HG02571 (cell line): ENCODE measurements at regions not wholly inside any gene's neighbourhood (a gene's known extent, or its start where the extent isn't known, plus 50 kb on each side); places are given as distances from the start of the nearest gene placed in this dataset.
"Not testable (repeated sequence)": the region's sequence is repeated elsewhere in the genome, so short reads cannot be mapped to it uniquely, and the experiment has no call there.

Experiments
- ATAC-seq: cut with Tn5 transposase; IDR thresholded peaks from one replicate; pipeline ENCODE4 v1.9.1; 2021; ENCODE audit warnings: mild to moderate bottlenecking, moderate library complexity; ENCODE audit not compliant: unreplicated experiment

DNA sequence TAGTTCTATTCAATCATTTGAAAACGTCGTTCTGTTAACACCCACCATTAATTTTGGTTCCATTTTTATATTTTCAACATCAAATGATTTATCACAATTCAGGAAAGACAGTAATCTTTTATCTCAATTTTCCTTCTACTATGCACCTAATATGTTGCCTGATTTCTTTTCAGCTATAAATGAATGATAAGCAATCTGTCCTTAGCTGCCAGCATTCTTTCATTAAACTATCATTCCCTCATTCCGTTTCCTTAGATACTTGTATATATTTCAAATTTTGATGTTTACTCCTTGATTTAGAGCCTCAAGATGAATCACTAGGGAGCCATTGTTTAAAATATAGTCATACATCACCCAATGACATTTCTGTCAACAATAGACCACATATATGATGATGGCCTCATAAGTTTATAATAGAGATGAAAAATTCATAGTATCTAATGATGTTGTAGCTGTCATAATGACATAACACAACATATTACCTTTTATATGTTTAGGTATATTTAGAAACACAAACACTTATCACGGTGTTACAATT, 661.7 kb downstream of the IPMK start:
- ATAC-seq: no peak

DNA sequence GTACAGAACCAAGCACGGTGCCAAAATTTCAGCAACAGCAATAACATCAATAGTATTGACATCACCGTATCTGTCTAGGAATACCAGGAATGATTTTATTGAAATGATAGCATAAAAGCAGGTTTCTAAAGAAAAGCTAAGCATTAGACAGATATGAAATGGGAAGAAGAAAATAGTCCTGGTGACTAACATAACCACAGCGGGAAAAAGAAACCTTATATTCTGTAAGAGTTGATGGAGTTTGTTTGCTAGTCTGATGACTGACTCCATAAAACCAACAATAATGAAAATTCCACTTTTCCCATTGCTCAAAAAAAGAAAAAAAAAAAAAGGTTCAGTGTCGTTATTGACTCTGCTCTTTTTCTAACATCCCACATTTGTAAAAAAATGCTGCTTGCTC, 668.3 kb downstream of the IPMK start:
- no peak for ATAC-seq

DNA sequence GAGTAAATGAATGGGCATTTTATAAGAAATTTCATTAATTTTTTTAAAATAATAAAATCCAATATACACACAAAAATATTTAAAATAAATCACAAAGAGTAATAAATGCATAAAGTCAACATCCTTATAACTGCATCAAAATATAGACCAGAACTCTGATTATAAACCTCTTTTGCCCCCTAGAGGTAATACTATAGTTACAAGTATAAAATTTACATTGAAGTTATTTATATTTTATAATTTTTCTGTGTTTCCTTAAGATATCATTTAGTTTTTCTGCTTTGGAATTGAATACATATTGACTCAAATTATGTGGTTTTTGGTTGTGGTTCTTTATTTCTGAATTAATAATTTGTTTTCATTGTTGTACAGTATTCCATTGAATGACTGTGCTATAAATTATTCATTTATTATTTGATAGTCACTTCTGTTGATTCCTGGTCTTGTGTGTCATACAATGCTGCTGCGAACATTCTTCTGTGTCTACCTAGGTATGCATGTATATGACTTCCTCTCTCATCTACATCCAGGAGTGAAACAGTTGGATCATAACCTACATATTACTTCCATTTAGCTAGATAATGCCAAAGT, 673.6 kb downstream of the IPMK start:
- no peak for ATAC-seq

DNA sequence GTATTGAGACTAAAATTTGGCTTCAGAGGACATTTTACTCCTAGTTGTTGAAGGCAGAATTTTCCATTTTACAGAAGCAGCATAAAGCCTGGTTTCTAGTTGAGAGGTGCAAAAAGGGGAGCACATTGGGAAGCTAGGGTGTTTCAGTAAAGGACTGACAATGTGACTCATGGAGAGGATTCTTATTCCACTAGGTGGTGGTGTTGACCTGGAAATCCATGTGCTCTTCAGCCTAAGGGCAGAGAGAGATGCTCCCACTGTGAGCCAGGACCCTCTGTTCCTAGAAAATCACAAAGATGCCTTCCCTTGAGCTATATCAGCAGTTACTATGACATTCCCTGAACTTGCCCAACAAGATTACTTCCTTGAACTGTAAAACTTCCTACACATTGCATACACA, 687.8 kb downstream of the IPMK start:
- ATAC-seq: no peak

DNA sequence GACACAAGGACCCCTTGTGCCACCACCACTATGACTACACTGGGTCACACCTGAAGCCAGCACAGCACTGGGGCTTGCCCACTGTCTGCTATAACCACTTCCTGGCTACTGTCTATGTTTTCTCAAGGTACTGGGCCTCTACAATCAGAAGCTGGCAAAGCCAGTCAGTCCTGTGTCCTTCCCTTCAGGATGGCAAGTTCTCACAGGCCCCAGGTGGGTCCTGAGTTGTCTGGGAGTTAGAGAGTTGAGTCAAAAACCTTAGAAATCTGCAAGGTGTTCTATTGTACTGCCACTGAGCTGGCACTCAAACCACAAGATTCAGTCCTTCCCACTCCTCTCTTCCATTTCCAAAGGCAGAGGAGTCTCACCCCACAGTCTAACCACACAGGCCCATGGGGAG, 705.5 kb downstream of the IPMK start:
- ATAC-seq: no peak

DNA sequence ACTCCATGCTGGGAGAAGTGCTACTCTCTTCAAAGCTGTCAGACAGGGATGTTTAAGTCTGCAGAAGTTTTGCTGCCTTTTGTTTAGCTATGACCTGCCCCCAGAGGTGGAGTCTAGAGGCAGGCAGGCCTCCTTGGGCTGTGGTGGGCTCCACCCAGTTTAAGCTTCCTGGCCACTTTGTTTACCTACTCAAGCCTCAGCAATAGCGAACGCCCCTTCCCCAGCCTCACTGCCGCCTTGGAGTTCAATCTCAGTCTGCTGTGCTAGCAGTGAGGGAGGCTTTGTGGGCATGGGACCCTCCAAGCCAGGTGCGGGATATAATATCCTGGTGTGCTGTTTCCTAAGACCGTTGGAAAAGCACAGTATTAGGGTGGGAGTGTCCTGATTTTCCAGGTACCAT, 715.9 kb downstream of the IPMK start:
- ATAC-seq: not testable (repeated sequence)

DNA sequence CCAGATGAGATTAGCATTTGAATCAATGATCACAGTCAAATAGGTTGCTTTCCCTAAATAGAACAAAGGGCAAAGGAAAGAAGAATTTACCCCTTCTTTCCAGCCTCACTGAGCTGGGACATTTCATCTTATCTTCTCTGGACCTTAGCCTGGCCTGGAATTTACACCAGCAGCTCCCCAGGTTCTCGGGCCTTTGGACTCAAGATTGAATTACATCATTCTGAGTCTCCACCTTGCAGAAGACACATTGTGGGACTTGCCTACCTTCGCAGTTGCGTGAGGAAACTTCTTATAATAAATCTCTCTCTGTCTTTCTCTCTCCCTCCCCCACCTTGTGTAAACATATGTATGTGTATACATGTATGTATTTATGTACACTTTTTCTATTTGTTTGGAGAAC, 732.4 kb downstream of the IPMK start:
- no peak for ATAC-seq

DNA sequence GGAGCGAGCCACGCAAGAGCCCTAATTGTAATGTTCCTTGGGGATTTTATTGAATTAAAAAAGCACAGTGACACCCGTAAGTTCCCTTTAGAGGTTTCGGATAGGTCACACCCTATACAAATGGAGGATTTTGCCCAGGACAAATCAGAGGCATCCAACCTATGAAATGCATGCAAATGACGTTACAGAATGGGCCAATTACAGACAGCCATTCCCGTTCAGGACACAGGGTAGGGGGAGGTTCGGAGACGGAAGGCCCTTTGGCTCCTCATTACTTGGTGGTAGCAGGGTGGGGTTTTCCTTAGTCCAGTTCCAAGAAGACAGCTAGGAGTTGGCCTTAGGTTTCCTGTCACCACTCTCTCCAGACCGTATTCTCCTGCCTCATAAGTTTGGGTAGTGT, 754.1 kb downstream of the IPMK start:
- no peak for ATAC-seq

DNA sequence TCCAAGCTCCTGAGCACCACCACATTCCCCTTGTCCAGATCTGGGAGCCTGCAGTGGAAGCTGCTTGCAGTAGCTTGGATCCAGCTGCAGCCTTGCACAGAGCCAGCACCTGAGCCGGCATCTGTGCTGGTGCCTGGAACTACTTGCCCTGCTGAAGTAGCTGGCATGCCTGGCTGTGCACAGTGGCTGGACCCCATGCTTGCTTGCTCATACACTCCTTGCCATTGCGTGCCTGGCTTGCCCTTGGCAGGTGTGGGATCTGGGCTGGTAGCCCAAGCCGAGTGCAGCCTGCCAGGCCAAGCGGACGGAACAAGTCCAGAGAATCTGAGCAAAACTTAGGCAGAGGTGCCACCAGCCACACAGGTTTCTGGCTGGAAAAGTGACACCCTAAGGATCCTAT, 759.9 kb downstream of the IPMK start:
- ATAC-seq: no peak

DNA sequence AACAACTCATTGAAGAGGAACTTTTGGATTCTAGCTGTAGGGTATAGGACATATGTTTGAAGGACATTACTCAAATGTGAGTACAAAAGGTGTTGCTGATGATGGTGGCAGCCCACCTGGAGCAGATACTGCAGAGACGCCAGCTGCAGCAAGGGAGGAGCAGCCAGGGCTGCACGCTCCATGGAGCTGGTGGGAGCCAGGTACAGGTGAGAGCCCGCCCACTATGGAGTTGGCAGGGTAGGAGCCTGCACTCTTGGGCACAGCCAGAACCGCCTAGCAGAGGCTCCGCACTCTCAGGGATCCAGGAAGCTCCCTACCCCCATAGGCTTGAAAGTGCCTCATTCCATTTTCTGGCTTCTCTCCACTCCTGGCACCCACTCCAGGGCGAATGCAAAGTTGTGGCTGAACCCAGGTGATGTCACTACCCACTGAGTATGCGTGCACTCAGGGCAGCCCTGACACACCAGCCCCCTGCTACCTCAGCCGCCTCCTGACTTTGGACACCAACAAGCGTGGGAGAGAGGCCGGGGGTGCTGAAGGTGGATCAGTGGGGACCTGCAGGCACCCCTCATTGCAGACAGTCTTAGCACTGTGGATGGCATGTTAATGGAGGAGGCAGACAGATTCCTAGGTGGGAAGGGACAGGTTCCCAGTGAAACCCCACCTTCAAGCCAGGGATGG, 761.1 kb downstream of the IPMK start:
- no peak for ATAC-seq

DNA sequence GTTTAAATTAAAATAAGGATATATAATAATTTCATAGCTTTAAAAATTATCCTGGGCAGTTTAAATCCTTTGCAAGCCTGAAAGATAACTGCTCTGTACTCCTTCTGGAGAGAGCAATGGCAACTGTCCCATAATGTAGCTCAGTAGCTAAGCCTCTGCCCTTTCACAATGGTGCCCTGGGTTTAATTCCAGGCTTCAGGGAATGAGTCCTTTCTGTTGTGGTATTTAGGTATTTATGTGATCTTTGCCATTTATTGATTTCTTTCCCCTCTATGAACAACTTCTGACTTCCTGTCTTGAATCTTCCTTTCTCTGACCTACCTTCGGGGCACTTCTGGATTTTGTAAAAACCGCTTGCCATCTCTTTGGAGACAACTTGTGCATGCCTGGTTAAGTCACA, 773.2 kb downstream of the IPMK start:
- no peak for ATAC-seq

DNA sequence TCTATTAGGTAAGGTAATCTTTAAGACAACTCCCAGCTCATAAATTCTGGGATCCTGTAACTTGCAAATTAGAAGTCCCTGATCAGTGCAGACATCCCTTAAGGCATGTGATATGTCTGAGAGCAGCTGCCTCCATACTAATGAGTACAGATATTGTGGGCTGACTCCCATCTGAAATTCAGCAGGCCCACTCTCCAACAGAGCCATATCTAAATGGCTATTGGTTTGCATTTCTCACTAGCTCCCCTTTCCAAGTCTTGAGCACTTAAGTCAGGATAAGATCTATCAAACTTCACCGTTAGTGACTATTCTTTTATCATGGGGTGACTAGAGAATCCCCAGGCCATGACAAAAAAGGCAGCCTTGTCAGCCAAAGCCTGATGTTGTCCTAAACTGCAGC, 785.4 kb downstream of the IPMK start:
- no peak for ATAC-seq

DNA sequence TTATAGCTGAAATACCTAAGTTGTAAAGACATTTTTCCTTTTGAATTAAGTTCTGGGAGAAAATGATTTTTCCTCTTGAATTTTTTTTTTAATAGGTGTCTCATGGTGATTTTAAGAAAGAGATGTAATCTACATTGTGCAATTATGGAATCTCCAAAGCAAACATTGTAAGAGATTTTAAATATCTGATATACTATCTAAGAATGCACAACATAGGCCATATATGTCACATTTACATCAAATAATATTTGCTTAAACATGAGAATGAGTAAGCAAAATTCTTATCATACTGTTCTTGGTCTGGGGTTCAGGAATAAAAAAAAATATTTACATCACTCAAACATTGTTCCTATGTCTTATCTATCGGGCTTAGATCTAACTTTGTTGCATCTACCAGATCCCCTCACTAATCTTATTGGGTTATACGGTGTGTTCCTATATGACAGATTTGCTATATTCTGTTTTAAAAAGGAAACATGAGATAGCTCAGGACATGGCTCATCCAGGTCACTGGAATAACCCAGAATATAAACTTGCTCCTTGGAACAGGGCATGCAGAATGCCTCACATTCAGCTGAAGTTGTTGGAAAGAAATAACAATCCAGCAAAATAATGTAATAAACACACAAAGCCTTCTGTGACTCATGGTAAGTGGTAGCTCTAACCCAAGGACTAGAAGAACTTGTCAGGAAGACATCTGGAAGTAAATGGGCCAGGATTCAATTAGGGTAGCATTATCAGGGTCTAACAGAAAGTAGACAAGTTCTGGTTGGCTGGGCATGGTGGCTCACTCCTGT, 794.7 kb downstream of the IPMK start:
- ATAC-seq: no peak

DNA sequence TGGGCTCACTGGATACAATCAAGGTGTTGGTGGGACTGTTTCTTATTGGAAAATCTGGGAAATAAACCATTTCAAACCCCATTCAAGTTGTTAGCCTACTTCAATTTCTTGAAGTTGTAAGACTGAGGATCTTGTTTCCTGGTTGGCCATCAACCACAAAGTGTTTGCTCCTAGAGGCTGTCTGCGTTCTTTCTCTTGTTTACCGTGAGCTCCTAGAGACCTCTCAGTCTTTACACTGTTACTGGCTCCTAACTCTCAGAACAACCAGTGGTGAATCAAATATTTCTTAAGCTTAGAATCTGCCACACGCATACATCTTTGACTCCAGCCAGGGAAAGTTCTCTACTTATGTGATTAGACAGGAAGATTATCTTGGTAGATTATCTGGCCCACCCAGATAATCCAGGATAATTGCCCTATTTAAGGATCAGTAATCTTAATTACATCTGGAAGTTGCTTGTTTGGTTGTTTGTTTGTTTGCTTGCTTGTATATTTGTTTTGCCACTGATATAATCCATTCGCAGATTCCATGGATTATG, 798.7 kb downstream of the IPMK start:
- ATAC-seq: no peak

DNA sequence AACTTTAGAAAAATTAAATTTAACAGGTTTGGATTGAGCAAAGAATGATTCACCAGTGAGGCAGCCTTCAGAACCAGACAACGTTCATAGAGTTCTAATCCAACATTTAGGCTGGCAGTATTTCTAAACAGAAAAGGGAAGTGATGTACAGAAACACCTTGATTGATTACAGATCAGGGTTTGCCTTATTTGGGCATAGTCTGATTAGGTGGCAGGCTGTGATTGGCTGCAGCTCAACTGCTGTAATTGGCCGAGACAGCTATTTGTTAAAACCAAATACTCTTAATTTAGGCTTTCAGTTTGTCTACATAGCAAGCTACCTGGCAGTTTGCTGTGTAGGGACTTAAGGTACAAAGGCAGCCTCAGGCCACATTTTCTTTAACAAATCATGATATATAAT, 802.5 kb downstream of the IPMK start:
- no peak for ATAC-seq

DNA sequence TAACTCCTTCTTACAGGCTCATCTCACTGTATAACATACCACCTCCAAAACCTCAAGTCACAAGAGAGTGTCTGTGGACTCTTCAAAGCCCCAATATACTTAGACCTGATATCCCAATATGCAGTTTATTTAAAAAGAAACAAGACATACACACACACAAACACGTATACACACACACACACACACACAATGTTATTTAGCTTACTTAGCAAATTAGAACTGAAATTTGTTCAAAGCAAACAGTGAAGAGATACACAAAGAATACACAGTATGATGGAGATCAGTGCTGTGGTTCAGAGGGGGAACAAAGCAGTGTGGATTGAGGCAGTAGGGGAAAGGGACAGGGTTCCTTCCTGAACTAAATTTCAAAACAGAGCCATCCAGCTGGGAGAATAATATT, 807.2 kb downstream of the IPMK start:
- no peak for ATAC-seq

DNA sequence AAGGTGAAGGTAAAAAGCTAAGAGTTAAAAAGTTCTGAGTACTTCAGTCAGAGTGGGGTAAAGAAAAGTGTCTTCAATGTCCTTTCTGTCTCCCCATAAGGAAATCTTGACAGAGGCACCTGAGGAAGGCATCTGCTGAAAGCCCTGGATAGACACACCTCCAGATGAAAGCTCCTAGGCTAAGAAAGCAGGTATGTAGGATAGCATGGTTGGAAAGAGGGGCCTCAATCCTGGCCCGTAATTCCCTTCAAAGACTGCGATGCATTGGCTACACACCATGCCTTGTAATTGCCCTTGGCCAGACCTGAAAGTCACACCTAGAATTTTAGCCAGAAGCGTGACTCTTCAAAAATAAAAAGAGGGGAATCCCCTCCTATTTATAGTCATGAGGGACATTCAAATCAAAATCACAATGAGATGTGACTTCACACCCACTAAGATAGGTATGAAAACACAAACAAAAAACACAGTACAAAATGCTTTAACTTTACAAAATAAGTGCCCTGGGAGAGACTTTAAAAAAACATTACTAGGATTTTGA, 809.7 kb downstream of the IPMK start:
- no peak for ATAC-seq

DNA sequence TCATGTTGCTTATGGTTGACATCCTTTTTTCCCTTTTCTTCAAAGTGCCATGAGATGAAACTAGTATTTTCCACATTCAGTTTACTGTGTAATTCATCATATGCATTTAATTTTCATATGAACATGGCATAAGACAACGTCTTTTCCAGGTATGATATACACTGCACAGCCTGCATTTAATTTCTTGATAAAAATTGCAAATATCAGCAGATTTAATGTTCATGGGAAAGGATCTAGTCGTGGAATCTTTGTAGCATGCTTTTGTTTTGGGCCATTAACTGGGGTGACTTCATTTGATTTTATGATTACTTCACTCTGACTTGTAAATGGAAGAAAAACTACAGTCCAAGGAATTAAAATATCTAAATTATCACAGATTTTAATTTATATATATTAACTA, 837.3 kb downstream of the IPMK start:
- no peak for ATAC-seq

DNA sequence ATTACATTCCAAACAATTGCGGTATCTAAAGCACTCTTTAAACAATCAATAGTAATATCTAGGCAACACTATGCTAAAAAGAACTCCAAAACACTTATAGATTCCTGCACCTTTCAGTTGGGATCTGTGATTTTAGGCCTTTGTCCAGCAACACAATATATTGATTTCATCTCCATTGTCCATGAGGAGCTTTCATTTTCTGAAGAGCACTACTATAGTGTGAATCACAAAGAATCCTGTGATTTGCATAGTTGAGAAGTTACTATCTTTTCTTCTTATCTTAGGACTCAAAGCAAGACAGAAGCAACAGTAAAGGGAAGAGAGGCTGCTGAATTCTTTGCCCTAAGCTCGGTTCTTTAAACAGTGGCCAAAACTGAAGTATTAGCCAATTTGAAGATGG, 846.8 kb downstream of the IPMK start:
- ATAC-seq: no peak

DNA sequence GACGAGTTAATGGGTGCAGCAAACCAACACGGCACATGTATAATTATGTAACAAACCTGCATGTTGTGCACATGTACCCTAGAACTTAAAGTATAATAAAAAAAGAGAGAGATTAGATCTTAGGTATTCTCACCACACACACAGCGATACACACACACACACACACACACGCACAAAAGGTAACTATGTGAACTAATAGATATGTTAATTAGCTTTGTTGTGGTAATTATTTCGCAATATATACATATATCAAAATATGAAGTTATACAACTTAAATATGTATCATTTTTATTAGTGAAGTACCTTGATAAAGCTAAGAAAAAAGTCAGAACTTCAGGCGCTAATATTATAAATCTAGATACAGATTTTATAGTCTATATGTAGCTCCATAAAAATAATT, 849.2 kb downstream of the IPMK start:
- ATAC-seq: no peak

DNA sequence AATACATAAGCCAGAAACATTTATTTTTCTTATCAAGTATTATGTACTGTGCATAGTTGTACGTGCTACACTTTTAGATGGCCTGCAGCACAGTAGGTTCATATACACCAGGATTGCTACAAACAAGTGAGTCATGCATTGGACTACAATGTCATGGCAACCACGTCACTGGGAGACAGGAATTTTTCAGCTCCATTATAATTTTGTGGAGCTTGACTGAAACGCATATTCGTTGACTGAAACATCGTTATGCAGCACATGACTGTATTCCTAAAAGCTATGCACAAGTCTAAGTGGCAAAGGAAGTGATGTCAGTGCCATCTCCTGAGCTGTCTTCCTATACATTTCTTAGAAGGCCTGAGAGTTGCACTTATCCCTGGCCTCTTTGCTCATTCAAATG, 871.8 kb downstream of the IPMK start:
- no peak for ATAC-seq

DNA sequence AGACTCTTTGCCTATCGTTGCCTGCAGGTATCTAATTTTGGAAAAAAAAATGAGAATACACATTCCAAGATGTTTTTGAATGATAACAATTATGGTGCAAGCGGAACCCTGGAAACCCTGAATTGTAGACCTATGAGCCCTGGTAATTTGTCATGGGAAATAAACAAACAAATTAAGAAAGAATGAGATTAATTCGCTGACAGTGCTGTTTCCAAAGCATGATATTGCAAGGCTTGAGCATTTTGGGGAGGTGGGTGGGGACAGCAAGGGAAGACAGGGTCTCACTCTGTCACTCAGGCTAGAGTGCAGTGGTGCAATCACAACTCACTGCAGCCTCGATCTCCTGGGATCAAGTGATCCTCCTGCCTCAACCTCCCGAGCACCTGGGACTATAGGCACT, 900.3 kb downstream of the IPMK start:
- no peak for ATAC-seq
